Chondrocyte (in vitro differentiated cells): ENCODE measurements at regions not wholly inside any gene's neighbourhood (a gene's known extent, or its start where the extent isn't known, plus 50 kb on each side); places are given as distances from the start of the nearest gene placed in this dataset.
"Not testable (repeated sequence)": the region's sequence is repeated elsewhere in the genome, so short reads cannot be mapped to it uniquely, and the experiment has no call there.

Source experiments
- DNase-seq: peaks from one replicate; pipeline ENCODE4 v3.0.0; 2021; ENCODE audit warnings: mixed read lengths, low spot score
- H3K27ac Mint-ChIP-seq: one replicate; pipeline ENCODE4 v1.8.0; 2021; ENCODE audit warnings: mild to moderate bottlenecking, moderate library complexity, mixed read lengths; ENCODE audit not compliant: unreplicated experiment
- H3K27me3 Mint-ChIP-seq: 2 replicates; pipeline ENCODE4 v1.8.0; 2021; ENCODE audit warnings: low read depth, mixed read lengths
- H3K36me3 Mint-ChIP-seq: 2 replicates; pipeline ENCODE4 v1.8.0; 2021; ENCODE audit warnings: low read depth, mixed read lengths
- H3K4me1 Mint-ChIP-seq: 2 replicates; pipeline ENCODE4 v1.8.0; 2021; ENCODE audit warnings: low read depth, mild to moderate bottlenecking, mixed read lengths
- H3K4me3 Mint-ChIP-seq: one replicate; pipeline ENCODE4 v1.8.0; 2021; ENCODE audit warnings: mild to moderate bottlenecking, moderate library complexity, mixed read lengths; ENCODE audit not compliant: unreplicated experiment
- H3K9me3 Mint-ChIP-seq: 2 replicates; pipeline ENCODE4 v1.8.0; 2021; ENCODE audit warnings: low read depth, mixed read lengths
- TF ChIP-seq, protein P1 (sequence below): fragments of 200-600 bp; sonication (generic); IDR thresholded peaks from 2 replicates; pipeline ENCODE4 v1.5.0; 2021; ENCODE audit warnings: antibody characterized with exemption, mild to moderate bottlenecking, moderate library complexity

DNA sequence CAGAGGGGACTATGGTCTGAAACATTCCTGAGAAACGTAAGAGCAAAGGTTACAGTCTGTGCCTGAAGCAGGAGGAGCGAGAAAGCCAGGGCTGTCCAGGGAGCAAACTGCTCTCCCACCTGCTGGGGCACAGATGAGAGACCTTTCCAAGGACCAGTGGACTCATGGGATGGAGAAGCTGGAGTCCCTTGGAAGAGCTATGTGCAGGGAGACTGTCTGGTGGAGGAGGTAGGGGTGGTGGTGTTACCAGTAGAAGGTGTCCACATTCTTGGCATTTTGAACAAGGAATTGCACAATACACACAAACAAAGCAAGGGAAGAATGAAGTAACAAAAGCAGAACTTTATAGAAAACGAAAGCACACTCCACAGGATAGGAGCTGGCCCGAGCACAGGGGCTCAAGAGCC is 97.9 kb upstream of the CYRIA start:
- Mint-ChIP-seq H3K4me3 (no peak overlapping the region), H3K4me1 (no peaks in the 10 kb centered on the region), H3K27me3 (peaks cover 22% of the 10 kb centered on the region), H3K27ac (no peak overlapping the region), H3K36me3 (no peaks in the 10 kb centered on the region), H3K9me3 (peaks cover 5% of the 10 kb centered on the region)
- no peak for DNase-seq
- TF ChIP-seq, protein P1, sequence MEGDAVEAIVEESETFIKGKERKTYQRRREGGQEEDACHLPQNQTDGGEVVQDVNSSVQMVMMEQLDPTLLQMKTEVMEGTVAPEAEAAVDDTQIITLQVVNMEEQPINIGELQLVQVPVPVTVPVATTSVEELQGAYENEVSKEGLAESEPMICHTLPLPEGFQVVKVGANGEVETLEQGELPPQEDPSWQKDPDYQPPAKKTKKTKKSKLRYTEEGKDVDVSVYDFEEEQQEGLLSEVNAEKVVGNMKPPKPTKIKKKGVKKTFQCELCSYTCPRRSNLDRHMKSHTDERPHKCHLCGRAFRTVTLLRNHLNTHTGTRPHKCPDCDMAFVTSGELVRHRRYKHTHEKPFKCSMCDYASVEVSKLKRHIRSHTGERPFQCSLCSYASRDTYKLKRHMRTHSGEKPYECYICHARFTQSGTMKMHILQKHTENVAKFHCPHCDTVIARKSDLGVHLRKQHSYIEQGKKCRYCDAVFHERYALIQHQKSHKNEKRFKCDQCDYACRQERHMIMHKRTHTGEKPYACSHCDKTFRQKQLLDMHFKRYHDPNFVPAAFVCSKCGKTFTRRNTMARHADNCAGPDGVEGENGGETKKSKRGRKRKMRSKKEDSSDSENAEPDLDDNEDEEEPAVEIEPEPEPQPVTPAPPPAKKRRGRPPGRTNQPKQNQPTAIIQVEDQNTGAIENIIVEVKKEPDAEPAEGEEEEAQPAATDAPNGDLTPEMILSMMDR = no peak

DNA sequence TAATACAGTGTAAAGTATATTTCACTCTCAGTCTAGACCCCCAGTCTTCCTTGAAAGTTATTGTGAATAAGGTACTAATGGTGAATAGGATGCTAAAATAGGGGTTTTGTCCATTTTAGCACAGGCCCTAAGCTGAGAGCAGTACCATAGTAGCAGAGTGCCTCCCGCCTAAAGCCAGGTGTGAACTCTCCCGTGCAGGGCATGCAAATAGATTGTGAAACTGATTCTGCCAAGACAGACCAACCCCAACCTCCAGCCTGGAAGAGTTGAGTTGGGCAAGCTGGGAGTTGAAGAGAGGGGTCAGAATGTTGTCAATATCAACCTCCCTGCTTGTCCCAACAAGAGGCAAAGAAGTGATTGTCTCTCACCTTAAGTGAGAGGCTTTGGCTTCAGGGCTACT is 97.4 kb upstream of the CYRIA start:
- peaks cover 26% of the 10 kb centered on the region for H3K27me3 Mint-ChIP-seq
- H3K9me3 Mint-ChIP-seq = peaks cover 5% of the 10 kb centered on the region
- H3K4me3 Mint-ChIP-seq = no peak overlapping the region
- DNase-seq = no peak
- no peaks in the 10 kb centered on the region for H3K4me1 Mint-ChIP-seq
- H3K36me3 Mint-ChIP-seq = no peaks in the 10 kb centered on the region
- H3K27ac Mint-ChIP-seq = no peak overlapping the region
- TF ChIP-seq, protein P1 = no peak

DNA sequence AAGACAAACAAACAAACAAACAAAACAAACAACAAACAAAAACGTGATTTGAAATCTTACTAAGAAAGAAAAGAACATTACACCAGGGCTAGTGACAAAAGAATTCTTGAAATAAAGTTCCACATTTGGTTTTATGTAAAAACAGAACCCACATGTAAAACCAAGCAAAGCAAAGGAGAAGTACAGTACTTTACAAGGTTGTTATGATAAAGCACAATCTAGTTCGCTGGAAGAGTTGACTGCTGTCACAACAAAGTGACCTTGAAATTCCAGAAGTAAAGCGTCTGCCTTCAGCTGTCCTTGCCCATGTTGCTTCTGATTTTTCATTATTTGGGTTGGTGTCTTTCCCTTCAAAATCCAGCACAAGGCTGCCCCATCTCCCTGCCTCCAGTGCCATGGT is 94.8 kb upstream of the CYRIA start:
- Mint-ChIP-seq H3K27me3 (peaks cover 31% of the 10 kb centered on the region), H3K36me3 (no peaks in the 10 kb centered on the region)

DNA sequence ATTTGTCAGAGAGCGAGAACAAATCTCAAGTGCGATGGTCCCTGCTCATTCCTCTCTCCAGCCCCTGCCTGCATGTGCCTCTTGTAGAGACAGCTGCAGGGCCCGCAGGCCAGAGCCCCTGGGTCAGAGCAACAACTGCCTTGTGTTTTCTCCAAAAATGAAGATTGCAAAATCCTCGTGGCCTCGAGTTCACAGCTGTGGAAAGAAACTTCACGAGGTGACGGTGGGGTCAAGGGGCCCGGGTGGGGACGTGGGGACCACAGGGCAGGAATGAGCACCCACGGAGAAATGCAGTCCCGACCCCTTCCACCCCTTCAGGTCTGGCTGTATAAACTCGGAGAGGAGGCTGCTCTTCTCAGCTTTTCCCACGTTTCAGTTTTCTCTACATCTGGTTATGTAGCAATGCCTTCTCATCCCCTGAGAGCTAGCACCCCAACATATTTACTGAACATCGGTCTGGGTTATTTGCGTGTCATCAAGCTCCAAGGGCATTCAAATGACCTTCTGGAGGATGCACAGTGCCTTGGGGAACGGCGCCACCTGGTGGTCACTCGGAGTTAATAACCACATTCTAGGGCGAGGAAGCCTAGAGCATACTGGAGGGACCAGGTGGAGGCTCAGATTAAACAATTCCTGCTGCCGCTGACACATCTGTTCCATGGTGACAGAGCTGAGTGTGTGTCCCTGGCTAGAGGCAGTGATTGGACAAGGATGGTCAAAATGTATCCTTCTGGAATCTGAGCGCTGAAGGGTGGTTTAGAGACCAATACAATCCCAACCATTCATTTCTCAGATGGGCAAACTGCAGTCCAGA is 91.4 kb upstream of the CYRIA start:
- Mint-ChIP-seq H3K9me3 (no peaks in the 10 kb centered on the region), H3K36me3 (no peaks in the 10 kb centered on the region), H3K4me3 (no peak overlapping the region), H3K4me1 (peaks cover 2% of the 10 kb centered on the region), H3K27me3 (peaks cover 30% of the 10 kb centered on the region), H3K27ac (no peak overlapping the region)
- DNase-seq = no peak
- TF ChIP-seq, protein P1 = peak; percentile 98

More for the DNA sequence above, 94.8 kb upstream of the CYRIA start:
- H3K4me3 Mint-ChIP-seq = no peak overlapping the region
- TF ChIP-seq, protein P1 = no peak
- no peak overlapping the region for H3K27ac Mint-ChIP-seq
- peaks cover 2% of the 10 kb centered on the region for H3K4me1 Mint-ChIP-seq
- no peak for DNase-seq
- no peaks in the 10 kb centered on the region for H3K9me3 Mint-ChIP-seq

DNA sequence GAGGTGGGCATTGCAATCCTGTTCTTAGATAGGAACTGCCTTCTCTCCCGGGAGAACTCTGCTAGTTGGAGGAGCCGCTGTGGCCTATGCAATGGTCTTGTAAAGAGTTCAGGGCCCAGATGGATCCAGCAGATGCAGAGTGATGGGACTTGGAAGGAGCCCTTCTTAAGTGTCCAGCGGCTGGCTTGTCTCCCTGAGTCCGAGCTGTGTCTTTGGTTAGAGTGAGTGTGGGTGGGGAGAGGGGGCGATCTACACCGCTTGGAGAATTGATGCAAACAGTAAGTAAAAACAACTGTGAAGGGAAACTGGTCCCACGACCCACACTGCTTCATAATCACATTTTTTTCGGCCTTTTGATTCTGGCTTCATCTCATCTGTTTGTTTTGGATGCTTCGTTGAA is 89.8 kb upstream of the CYRIA start:
- Mint-ChIP-seq H3K27me3 (peaks cover 20% of the 10 kb centered on the region), H3K27ac (no peak overlapping the region), H3K4me3 (no peak overlapping the region), H3K36me3 (no peaks in the 10 kb centered on the region), H3K4me1 (peaks cover 2% of the 10 kb centered on the region), H3K9me3 (no peaks in the 10 kb centered on the region)
- TF ChIP-seq, protein P1 = no peak
- no peak for DNase-seq

DNA sequence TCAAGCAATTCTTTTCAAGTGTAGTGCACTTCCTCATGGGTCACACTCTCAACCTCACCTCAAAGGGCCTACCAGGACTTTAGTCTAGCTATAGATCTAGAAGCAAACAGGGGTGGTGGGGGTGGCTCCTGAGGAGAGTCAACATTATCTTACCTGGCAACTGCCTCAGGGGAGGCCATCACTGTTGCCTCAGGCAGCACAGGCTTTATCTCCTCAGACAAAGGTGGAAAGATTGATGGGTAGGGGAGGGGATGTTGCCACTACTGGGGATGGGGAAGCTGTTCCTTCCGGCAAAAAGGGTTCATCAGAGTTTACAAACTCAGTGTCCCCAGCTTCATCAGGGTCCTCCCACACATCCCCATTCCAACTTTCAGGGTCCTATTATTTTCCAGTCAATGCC is 87.4 kb upstream of the CYRIA start:
- H3K9me3 Mint-ChIP-seq, H3K4me1 Mint-ChIP-seq, H3K4me3 Mint-ChIP-seq, H3K27ac Mint-ChIP-seq, H3K36me3 Mint-ChIP-seq, DNase-seq: not testable (repeated sequence)
- peaks cover 20% of the 10 kb centered on the region for H3K27me3 Mint-ChIP-seq

DNA sequence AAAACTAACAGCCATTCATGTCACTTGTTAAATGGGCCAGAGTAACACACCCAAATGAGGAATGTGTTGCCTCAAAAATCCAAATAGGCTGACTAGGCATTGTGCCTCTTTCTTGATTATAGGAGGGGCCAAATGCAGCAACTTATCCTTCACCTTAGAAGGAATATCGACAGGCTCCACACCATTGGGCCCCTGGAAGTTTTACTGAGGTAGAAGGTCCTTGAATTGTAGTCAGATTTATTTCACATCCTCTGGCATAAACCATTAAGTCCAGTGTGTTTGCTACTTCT is 85.2 kb upstream of the CYRIA start:
- H3K27me3 Mint-ChIP-seq = peaks cover 14% of the 10 kb centered on the region
- not testable (repeated sequence) for H3K4me1 Mint-ChIP-seq, H3K27ac Mint-ChIP-seq, DNase-seq, H3K9me3 Mint-ChIP-seq, H3K4me3 Mint-ChIP-seq, H3K36me3 Mint-ChIP-seq
